ENCODE measurements at regions not wholly inside any gene's neighbourhood (a gene's known extent, or its start where the extent isn't known, plus 50 kb on each side); places are given as distances from the start of the nearest gene placed in this dataset.
A peak's percentile ranks its signal among the peaks of the same experiment; 100 is the strongest.

- no peaks in the 10 kb centered on the region for H3K36me3 ChIP-seq (ENCODE audit: control insufficient read depth, insufficient read depth, low read length)
- peak overlapping the region; percentile 68; the same call in 1 of the 2 replicates for H3K14ac ChIP-seq (replicated peaks; ENCODE audit: low read depth, low read length)
- no peak overlapping the region for H4K8ac ChIP-seq (ENCODE audit: low read depth in 2 of 2, low read length in 2 of 2)
- ChIA-PET CTCF (no interaction called here), POLR2A (ENCODE audit: unreplicated experiment) (no interaction called here)
- peak overlapping the region; percentile 44; the same call in 1 of the 2 replicates for H2BK120ac ChIP-seq (ENCODE audit: low read depth, low read length)
- peak overlapping the region; percentile 33; the same call in 1 of the 2 replicates for H3K4ac ChIP-seq (ENCODE audit: low read depth, low read length)
- H3K4me1 ChIP-seq (ENCODE audit: control insufficient read depth, insufficient read depth, low read length), result peaks cover 26% of the 10 kb centered on the region
- H3K9me1 ChIP-seq (ENCODE audit: insufficient read depth, low read length), result peaks cover 31% of the 10 kb centered on the region
- H3K9ac ChIP-seq (ENCODE audit: low read depth, low read length), result no peak overlapping the region
- H2AK9ac ChIP-seq (replicated peaks; ENCODE audit: low read depth, low read length, poor library complexity), result no peak overlapping the region
- intact Hi-C loops (cut with micrococcal nuclease) (no loop called here), dilution Hi-C loops (cut with HindIII; ENCODE audit: low sequenced_read_pairs, unreplicated experiment) (no loop called here), in situ Hi-C loops (cut with MboI; ENCODE audit: low sequenced_read_pairs) (no loop called here)
- peak overlapping the region; percentile 70 for H2AK5ac ChIP-seq (ENCODE audit: low read depth, low read length)
- H4K91ac ChIP-seq (ENCODE audit: insufficient read depth, low read depth, low read length), result 0 out of 2 replicates have a peak overlapping the region, but pooled peaks have one; percentile 43
- no peak for ATAC-seq (ENCODE audit: low read depth)
- peak overlapping the region; percentile 48; the same call in 1 of the 3 replicates for H2BK15ac ChIP-seq (ENCODE audit: low read depth, low read length)
- no peak overlapping the region for H3K4me2 ChIP-seq (ENCODE audit: low read depth, low read length)
- H3K27ac ChIP-seq (ENCODE audit: insufficient read depth, low read length), result no peak overlapping the region
- no peaks in the 10 kb centered on the region for H4K20me1 ChIP-seq (ENCODE audit: insufficient read depth, low read length)
- TF ChIP-seq POLR2A (IDR thresholded peaks at IDR 0.05; ENCODE audit: low read depth, low read length), result no peak
- TF ChIP-seq ELK1 (IDR thresholded peaks at IDR 0.05; ENCODE audit: borderline replicate concordance, low read depth, low read length), result no peak
- TF ChIP-seq RCOR1 (IDR thresholded peaks at IDR 0.05; ENCODE audit: insufficient replicate concordance, low read length), result no peak
- H3K9me3 ChIP-seq (ENCODE audit: control insufficient read depth, insufficient read depth, low read length), result no peaks in the 10 kb centered on the region
- H2AFZ ChIP-seq (replicated peaks; ENCODE audit: low read length, poor library complexity), result no peak overlapping the region
- no peak overlapping the region for H3K18ac ChIP-seq (ENCODE audit: low read depth, low read length)
- H3K4me3 ChIP-seq (ENCODE audit: insufficient read depth, low read depth, low read length), result no peak overlapping the region
- H3K56ac ChIP-seq (ENCODE audit: extremely low read depth, insufficient read depth, low read length), result no peak overlapping the region
- no peak overlapping the region for H3K23ac ChIP-seq (ENCODE audit: low read depth, low read length)
- H2BK20ac ChIP-seq (ENCODE audit: low read depth, low read length), result peak overlapping the region; percentile 38
- WGBS, 2 experiments (ENCODE audit: extremely low coverage in 2 of 2, insufficient read length in 1 of 2), result 80% methylated on average over 2 of the region's 3 CpGs; no CpG with 5 or more reads in 1 of the 2 experiments
- no TSS peak for BruUV-seq (replicated peaks)
- H3K27me3 ChIP-seq (ENCODE audit: control insufficient read depth, insufficient read depth, low read length), result no peaks in the 10 kb centered on the region
- H2BK5ac ChIP-seq (ENCODE audit: low read depth, low read length, poor library complexity, severe bottlenecking), result no peak overlapping the region
- H3K79me1 ChIP-seq (ENCODE audit: low read depth in 1 of 2, low read length in 2 of 2), result no peaks in the 10 kb centered on the region
- H4K5ac ChIP-seq (ENCODE audit: low read depth, low read length), result no peak overlapping the region
- no peak for DNase-seq
Measured at GRCh38 chr20:51119914-51120313, 97.0 kb upstream of the KCNG1 start.

Data from IMR-90 (cell line).